ENCODE measurements at regions not wholly inside any gene's neighbourhood (a gene's known extent, or its start where the extent isn't known, plus 50 kb on each side); places are given as distances from the start of the nearest gene placed in this dataset.

- Histone ChIP-seq H3K9me3 (ENCODE audit: control insufficient read depth, insufficient read depth, low read length) (peaks cover 8% of the 10 kb centered on the region; the same call in 1 of the 2 replicates), H3K4me3 (ENCODE audit: low read depth, low read length) (no peak overlapping the region), H3K27ac (ENCODE audit: low read depth, low read length) (no peak overlapping the region), H3K27me3 (ENCODE audit: control insufficient read depth, insufficient read depth, low read length) (no peaks in the 10 kb centered on the region)
- TF ChIP-seq CTCF (IDR thresholded peaks at IDR 0.05; ENCODE audit: low read depth, low read length): no peak
- no peak for DNase-seq (ENCODE audit: low read depth, low spot score)
- ChIA-PET POLR2A (interaction anchor here (0.6 to 1.0 kb wide), 3 partner anchors 17 to 303 kb away, joined by 3 read pairs; partner anchors contain the start of gene PLK2), CTCF (interaction anchor here (0.6 kb wide), 1 partner anchor 304 kb away, joined by 3 read pairs; no protein-coding TSS in a partner anchor)
Observed at GRCh38 chr5:58156973-58157701, 302.7 kb downstream of the PLK2 start.

GRCh38 chr5:58156361-58156760 is 303.5 kb downstream of the PLK2 start:
- H3K27ac ChIP-seq (ENCODE audit: low read depth, low read length): no peak overlapping the region
- no peak for TF ChIP-seq CTCF (IDR thresholded peaks at IDR 0.05; ENCODE audit: low read depth, low read length)
- H3K27me3 ChIP-seq (ENCODE audit: control insufficient read depth, insufficient read depth, low read length): no peaks in the 10 kb centered on the region
- H3K4me3 ChIP-seq (ENCODE audit: low read depth, low read length): no peak overlapping the region
- POLR2A ChIA-PET: interaction anchor here (0.6 to 1.0 kb wide), 2 partner anchors 22 to 304 kb away, joined by 3 read pairs; partner anchors contain the start of gene PLK2
- CTCF ChIA-PET: no interaction called here
- DNase-seq (ENCODE audit: low read depth, low spot score): no peak
- H3K9me3 ChIP-seq (ENCODE audit: control insufficient read depth, insufficient read depth, low read length): peaks cover 4% of the 10 kb centered on the region; the same call in 1 of the 2 replicates

GRCh38 chr5:58153255-58153654 is 306.6 kb downstream of the PLK2 start:
- POLR2A ChIA-PET: interaction anchor here (0.6 kb wide), 1 partner anchor 67 kb away, joined by 4 read pairs; no protein-coding TSS in a partner anchor
- DNase-seq (ENCODE audit: low read depth, low spot score): no peak

GRCh38 chr5:58151414-58151813 is 308.5 kb downstream of the PLK2 start:
- Histone ChIP-seq H3K4me3 (ENCODE audit: low read depth, low read length) (no peak overlapping the region), H3K27ac (ENCODE audit: low read depth, low read length) (no peak overlapping the region), H3K9me3 (ENCODE audit: control insufficient read depth, insufficient read depth, low read length) (no peaks in the 10 kb centered on the region), H3K27me3 (ENCODE audit: control insufficient read depth, insufficient read depth, low read length) (no peaks in the 10 kb centered on the region)
- ChIA-PET CTCF (no interaction called here), POLR2A (no interaction called here)
- DNase-seq (ENCODE audit: low read depth, low spot score): no peak
- no peak for TF ChIP-seq CTCF (IDR thresholded peaks at IDR 0.05; ENCODE audit: low read depth, low read length)

More at GRCh38 chr5:58153255-58153654, 306.6 kb downstream of the PLK2 start:
- H3K27ac ChIP-seq (ENCODE audit: low read depth, low read length): no peak overlapping the region
- CTCF ChIA-PET: interaction anchor here (0.7 kb wide), 1 partner anchor 374 kb away, joined by 5 read pairs; no protein-coding TSS in a partner anchor
- H3K27me3 ChIP-seq (ENCODE audit: control insufficient read depth, insufficient read depth, low read length): no peaks in the 10 kb centered on the region
- H3K4me3 ChIP-seq (ENCODE audit: low read depth, low read length): no peak overlapping the region
- no peak for TF ChIP-seq CTCF (IDR thresholded peaks at IDR 0.05; ENCODE audit: low read depth, low read length)
- H3K9me3 ChIP-seq (ENCODE audit: control insufficient read depth, insufficient read depth, low read length): no peaks in the 10 kb centered on the region

- Histone ChIP-seq H3K9me3 (ENCODE audit: control insufficient read depth, insufficient read depth, low read length) (no peaks in the 10 kb centered on the region), H3K27me3 (ENCODE audit: control insufficient read depth, insufficient read depth, low read length) (no peaks in the 10 kb centered on the region), H3K4me3 (ENCODE audit: low read depth, low read length) (no peak overlapping the region), H3K27ac (ENCODE audit: low read depth, low read length) (no peak overlapping the region)
- no peak for TF ChIP-seq CTCF (IDR thresholded peaks at IDR 0.05; ENCODE audit: low read depth, low read length)
- no peak for DNase-seq (ENCODE audit: low read depth, low spot score)
- CTCF ChIA-PET: no interaction called here
- POLR2A ChIA-PET: no interaction called here
Observed at GRCh38 chr5:58150926-58151325, 309.0 kb downstream of the PLK2 start.
